GM18507 (cell line): ENCODE measurements at regions not wholly inside any gene's neighbourhood (a gene's known extent, or its start where the extent isn't known, plus 50 kb on each side); places are given as distances from the start of the nearest gene placed in this dataset.
"Not testable (repeated sequence)": the region's sequence is repeated elsewhere in the genome, so short reads cannot be mapped to it uniquely, and the experiment has no call there.

Experiments
- DNase-seq: peaks from one replicate; pipeline ENCODE4 v3.0.0; 2011; ENCODE audit warnings: low read depth; ENCODE audit not compliant: insufficient read length; ENCODE audit errors: extremely low spot score
- FAIRE-seq: peaks from 2 replicates; lab custom pipeline; 2011; peaks lifted over from hg19 to GRCh38; lab: Jason Lieb, UNC

DNA sequence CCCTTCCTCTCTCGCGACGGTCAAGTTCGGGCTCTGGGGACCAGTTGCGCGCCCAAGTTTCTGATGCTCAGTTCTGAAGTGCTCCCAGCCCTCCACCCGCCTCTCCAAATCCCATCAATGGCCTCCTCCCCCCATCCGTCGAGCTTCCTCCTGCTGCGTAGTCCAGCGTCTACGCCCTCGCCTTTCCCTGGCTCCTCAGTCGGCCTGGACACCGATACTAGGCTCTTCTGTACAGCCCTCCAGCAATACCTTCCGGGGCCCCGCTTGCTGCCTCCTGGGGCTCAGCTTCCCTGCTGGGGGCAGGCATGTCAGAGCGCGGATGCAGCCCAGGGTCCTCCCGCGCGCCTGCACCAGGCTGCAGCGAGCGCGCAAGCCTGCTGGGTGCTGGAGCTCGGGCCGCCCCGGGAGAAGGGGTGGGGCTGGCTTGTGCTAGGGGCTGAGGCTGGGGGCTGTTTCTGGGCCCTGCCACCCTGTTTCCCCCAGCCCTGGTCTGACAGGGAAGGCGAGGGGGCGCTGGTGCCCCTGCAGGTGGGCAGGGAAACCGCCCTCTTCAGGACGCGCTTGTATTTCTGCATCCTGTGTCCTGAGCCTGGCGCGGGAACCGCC, 353.3 kb upstream of the SUCLG2 start:
- FAIRE-seq (no peak), DNase-seq (no peak)

DNA sequence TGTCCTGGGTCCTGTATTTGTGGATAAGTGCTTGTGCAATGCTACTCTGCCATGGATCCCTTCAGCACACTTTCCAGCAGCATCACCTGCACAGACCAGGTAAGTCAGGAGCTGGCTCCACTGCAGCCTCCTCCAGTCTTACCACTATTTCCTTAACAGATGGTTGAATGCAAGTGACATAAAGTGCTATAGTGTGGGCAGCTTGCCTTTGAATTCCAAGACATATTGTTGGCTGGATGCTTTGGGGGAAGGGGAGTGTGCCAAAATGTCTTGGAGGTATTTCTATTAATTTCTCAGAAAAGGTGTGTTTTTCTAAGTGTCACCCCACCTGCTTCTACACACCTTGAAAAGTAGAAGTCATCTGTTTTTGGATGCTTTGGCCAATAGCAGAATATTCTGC, 352.2 kb upstream of the SUCLG2 start:
- no peak for DNase-seq
- FAIRE-seq: no peak

DNA sequence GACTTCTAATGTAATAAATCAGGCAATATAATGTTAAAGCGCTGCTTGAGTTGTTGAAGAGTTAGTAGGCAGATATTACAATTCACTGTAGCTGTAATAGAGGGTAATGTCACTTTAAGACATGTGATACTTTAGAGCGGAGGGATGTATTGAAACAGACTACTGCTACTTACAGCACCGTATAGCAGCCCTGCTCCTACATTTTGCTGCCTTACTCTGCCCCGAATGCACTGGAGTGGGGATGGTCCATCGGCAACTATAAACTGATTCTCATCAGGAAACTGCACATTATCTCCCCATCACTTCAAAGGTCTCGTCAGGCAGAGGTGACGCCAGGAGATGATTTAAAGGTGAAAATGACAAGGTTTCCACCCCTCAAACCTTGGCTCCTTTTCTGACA, 349.7 kb upstream of the SUCLG2 start:
- no peak for DNase-seq
- FAIRE-seq: no peak

DNA sequence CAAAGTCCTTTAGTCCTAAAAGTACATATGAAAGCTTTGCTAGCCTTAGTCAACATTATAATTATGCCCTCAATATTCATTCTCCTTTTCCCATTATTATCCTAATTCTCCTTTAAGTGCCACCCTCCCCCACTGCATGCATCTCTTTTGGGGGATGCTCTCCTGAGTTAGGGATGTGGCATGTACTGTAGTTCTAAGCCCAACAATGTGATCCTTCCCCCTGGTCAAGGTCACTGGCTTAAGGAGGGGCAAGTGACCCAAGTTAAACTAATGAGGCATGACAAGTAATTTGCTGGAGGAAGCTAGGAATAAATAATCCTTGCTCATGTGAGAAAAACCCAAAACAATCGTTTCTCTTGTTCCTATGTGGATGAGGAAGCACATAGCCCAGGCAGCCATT, 343.9 kb upstream of the SUCLG2 start:
- no peak for DNase-seq

DNA sequence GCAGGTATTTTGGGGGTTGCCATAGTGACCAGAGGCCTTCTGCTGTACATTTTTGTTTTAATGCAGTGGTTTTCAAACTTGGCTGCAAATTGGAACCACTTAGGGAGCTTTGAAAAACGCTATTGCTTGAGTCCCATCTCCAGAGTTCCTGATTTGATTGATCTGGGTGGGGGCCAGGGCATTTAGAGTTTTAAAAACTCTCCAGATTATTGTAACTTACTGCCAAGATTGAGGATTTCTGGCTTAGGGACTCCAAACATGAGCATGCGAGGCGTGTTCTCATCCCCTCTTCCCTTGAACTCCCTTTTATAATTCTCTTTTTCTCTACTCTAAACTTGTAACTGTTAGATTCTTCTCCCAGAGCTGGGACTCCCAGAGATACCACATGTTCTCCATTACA, 340.8 kb upstream of the SUCLG2 start:
- FAIRE-seq: no peak
- no peak for DNase-seq

More for the DNA sequence above, 343.9 kb upstream of the SUCLG2 start:
- FAIRE-seq: no peak

DNA sequence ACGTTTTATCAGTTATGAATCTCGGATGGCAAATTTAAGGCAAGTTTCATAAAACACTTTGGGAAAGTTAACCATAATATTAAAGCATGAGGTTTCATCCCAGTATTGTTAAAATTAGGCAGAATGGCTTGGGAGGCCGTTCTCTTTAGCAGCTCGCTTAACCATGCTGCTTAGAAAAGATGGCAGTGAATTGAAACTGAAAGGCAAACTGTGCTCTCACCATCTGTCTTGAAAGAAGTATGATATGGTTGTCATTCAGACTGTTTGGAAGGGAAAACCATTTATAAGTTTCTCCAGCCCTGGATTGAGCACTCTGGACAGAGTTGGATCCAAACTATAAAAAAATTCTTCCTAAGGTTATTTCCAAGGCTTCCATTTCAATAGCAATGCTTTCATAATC, 332.3 kb upstream of the SUCLG2 start:
- FAIRE-seq: no peak

DNA sequence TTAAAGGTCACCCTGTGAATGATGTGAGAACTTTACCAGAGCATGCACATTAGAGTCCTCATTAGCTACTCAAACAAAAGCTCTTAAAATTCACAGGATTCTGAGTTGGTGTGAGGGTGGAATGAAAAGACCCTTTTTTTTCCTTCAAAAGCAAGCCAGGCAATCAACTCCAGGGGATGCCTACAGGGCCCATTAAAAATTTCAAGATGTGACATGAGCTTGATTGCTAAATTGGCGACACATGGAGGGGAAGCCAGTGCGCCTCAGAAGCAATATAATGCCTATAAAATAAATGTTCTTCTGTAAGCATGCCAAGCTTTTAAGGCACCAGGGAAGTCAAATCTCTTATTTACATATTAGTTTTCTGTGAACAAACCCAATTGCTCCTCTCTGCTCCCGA, 328.8 kb upstream of the SUCLG2 start:
- no peak for FAIRE-seq
- DNase-seq: no peak

More for the DNA sequence above, 332.3 kb upstream of the SUCLG2 start:
- DNase-seq: no peak

DNA sequence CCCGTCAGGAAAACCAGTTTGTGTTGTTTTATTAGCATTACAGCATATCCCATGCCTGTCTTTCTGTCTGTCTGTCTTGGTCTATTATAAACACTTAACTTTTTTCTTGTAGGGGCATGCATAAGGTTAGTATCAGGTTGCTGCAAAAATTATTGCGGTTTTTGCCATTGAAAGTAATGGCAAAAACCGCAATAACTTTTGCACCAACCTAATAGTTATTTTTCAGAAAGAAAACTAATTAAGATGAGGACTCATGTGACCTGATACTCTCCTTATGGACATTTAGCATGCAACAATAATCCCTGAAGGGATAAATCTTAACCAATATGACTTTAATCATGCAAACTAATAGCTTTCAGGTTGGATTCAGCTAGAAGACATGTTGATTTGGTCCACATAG, 326.7 kb upstream of the SUCLG2 start:
- FAIRE-seq: no peak

DNA sequence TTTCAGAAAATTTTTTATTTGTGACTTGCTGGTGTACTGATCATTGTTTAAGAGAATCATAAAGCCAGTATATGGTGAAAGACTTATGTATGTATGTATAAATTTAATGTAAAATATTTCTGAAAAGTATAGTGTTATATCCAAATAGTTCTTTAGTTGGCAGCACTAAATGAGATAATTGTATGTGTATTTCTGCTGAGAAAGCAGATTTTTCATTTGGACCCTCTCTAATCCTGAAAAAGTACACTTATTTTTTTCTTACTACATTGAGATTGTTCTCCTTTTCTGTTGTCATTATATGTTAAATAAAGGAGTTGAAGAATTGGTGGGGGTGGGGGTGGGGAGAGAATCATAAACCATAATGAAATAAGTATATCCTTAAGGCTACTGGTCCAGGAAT, 324.9 kb upstream of the SUCLG2 start:
- DNase-seq (no peak), FAIRE-seq (no peak)

More for the DNA sequence above, 326.7 kb upstream of the SUCLG2 start:
- DNase-seq: no peak

DNA sequence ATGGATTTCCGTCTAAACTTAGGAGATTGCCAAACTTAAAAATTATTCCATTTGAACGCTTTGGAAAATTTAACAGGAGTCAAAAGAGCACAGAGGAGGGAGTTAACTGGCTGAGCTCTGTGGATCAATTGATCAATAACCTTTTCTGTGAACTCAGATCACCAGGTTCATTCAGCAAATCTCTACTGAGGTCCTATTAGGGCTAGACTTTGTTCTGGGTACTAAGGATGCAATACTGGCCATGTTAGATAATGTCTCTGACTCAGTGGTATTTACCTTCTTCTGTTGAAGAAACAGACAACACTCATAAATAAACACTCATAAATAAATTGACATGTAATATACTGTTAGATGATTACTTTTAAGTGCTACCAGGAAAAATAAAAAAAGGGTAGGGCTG, 323.4 kb upstream of the SUCLG2 start:
- DNase-seq (no peak), FAIRE-seq (no peak)

DNA sequence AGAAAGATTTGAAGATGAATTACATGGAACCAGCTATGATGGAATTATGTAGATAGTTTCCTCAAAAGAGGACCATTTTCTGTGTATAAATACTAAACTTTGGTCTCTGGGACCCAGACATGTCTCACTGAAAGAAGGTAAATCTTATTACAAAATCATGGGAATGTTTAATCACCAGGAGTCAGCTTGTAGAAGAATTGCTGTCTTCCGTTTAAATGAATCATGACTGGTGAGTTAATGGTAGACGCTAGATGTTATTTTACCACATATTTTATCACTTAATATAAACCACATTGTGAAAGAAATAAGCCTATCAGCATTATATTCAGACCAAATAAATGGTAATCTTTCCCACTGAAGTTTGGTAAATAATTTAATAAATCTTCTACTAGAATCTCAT, 322.3 kb upstream of the SUCLG2 start:
- no peak for FAIRE-seq
- DNase-seq: no peak

DNA sequence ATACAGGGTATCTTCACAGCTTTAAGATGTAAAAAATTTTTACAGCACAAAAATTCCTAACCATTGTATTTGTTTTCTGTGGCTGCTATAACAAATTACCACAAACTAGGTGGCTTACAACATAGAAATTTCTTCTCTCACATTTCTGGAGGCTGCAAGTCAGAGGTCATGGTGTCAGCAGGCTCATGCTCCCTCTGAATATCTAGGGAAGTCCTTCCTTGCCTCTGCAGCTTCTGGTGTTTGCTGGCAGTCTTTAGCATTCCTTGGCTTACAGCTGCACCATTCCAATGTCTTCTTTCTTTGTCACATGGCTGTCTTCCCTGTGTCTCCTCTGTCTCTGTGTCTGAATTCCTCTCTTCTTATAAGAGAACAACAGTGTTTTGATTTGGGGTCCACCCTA, 310.2 kb upstream of the SUCLG2 start:
- FAIRE-seq: no peak

DNA sequence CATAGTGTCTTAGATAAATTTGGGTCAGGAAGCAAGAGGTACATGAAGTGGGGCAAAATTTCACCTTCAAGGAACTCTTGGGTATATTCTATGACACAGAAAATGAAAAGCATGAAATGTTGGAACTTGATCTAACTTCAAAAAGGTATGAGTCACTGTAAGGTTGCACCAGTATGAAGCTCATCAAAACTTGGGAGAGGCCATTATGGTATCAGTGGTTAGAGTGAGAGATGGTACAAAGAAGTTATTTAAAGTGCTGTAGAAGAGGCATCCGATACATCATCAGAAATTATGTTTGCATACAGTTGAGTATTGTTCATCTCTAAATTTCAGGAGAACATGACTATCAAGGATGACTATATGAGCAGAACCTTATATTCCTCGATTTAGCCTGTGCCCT, 302.9 kb upstream of the SUCLG2 start:
- FAIRE-seq (no peak), DNase-seq (no peak)

More for the DNA sequence above, 310.2 kb upstream of the SUCLG2 start:
- no peak for DNase-seq

DNA sequence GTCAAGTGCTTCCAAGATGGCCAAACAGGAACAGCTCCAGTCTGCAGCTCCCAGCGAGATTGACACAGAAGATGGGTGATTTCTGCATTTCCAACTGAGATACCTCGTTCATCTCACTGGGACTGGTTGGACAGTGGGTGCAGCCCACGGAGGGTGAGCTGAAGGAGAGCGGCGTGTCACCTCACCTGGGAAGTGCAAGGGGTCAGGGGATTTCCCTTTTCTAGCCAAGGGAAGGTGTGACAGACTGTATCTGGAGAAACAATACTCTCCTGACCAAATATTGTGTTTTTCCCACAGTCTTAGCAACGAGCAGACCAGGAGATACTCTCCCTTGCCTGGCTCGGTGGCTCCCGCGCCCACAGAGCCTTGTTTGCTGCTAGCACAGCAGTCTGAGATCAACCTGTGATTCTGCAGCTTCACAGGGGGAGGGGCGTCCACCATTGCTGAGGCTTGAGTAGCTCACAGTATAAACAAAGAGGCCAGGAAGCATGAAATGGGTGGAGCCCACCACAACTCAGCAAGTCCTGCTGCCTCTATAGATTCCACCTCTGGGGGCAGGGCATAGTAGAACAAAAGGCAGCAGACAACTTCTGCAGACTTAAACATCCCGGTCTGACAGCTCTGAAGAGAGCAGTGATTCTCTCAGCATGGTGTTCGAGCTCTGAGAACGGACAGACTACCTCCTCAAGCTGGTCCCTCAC, 293.5 kb upstream of the SUCLG2 start:
- no peak for DNase-seq
- no peak for FAIRE-seq

DNA sequence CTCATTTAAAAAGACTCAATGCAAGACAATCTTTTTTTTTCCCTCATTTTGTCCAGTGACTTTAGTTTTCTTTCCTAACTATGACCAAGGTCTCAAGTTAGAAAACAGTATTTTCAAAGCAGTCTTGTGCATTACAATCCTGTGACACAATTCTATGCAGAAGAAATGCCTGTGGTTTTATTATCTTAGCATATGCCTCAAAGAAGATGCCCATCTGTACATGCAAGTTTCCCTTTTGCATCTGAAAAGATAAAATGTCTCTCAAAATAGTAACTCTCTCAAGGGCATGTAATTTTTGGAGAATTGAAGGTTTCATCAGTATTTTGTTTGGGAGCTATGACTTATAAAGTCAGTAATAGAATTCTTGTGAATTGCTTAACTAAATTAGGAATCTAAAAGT, 292.0 kb upstream of the SUCLG2 start:
- no peak for DNase-seq
- no peak for FAIRE-seq

DNA sequence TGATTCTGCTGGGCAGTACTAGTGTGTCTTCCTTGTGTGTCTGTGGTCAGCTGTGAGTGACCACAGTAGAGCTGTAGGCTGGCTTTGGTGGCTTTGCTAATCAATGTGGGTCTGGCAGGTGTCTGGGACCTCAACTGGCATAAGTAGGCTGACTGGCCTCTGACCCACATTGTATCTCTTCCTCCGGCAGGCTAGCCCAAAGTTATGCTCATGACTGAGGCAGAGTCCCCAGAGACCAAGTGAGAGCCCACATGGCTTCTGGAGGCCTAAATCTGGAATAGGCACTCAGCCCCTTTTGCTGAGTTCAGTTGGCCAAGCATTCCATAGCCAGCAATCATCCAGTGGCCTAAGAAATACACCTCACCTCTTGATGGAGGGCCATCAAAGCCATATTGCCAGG, 289.1 kb upstream of the SUCLG2 start:
- DNase-seq: no peak
- no peak for FAIRE-seq

DNA sequence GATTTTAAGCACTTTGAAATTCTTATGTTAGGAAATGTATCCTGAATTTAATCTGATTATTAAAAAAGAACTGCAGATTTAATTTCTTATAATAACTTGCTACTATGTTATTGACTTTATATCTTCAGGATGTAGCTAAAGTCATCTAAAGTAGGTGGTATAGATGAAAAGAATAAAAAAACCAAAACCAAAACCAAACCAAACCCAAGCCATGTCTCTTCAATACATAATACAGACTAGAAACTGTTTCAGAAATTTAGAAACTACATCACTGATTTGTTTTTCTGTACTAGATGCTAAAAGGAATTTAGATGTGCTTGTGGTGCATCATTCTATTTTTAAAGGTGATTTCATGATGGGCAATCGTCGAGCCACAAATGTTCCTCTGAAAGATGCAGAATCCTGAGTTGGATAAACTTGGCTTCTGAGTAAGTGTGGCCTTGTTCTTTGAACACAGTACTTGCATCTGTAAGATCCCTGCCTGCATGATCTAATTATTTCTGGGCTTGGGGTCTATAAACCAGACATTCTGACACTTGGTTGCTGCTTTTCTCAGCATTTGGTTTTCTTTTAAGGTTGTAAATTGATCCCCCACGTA, 287.1 kb upstream of the SUCLG2 start:
- FAIRE-seq (no peak), DNase-seq (no peak)

DNA sequence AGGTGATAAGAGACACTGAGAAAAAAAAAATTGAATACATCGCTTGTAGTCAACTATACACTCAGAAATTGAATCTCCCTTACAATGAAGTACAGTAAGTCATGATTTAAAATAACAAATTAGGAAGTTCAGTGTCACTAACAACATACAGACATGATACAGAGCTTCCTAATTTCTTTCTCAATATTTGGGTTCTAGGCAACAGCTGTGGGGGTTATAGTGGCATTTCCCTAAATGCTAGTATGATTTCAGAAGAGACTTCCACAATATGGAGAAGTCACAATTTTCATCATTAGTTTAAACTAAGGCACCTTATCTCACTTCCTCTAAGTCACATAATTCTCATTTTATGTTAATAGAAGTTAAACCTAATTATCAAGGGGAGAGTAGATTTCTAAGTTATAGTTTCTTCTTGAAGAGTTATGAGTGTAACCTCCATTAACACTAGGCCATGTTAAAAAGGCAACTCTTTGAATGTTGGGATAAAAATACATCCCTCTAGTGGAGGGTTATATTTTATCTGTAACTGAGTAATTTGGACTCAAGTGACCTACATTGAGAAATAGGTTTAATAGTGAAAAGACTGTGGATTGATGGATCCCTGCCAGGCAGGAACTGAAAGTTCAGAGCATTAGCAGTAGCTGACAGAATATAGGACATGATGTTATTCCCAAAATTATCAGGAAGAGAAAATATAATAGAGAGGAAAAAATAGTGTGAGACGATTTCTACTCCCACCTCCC, 286.0 kb upstream of the SUCLG2 start:
- DNase-seq (no peak), FAIRE-seq (no peak)

DNA sequence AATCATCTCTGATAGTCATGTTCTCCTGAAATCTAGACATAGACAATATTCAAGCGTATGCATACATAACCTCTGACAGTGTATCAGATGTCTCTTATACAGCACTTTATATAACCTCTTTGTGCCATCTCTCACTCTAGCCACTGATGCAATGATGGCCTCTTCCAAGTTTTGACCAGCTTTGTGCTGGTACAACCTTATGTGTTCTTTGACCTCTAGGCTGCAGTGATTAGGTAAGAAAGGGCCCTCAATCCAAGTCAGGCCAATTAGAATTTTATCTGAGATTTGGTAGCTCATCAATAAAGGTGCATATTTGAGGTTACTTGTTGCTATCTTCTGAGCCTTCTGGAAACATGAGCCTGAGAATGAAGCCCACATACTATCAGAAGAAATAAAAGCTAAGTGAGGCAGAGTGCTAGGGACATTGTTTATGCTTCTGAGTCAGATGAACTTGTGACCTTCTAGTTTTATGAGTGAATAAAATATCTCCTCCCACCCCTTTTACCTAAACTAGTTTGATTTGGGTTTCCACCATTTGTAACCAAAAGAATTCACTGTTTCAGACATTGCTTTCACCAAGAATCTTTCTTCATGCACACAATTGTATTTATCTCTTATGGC, 283.2 kb upstream of the SUCLG2 start:
- DNase-seq: no peak

DNA sequence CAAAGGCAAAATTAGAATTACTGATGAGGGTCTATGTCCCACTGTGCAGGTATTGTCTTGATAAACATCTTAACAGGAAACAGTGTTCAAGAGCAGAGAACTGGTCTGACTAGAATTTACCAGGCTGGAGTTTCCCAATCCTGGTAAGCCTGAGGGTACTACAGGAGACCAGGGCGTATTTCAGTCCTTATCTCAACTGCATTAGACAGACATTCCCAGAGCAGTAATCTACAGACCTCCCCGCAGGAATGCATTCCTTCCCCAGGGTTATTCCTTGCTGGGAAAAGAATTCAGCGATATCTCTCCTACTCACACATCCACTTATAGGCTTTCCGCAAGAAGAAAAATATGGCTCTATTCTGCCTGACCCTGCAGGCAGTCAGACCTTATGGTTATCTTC, 276.0 kb upstream of the SUCLG2 start:
- not testable (repeated sequence) for FAIRE-seq, DNase-seq

More for the DNA sequence above, 283.2 kb upstream of the SUCLG2 start:
- no peak for FAIRE-seq
